Neural cell (in vitro differentiated cells): ENCODE measurements at regions not wholly inside any gene's neighbourhood (a gene's known extent, or its start where the extent isn't known, plus 50 kb on each side); places are given as distances from the start of the nearest gene placed in this dataset.

Experiments used
- H2AFZ ChIP-seq: fragments of 200-600, 300-800 bp; sonication (generic), shearing (Covaris generic); 2 replicates; pipeline ENCODE4 v1.6.0; 2014; ENCODE audit warnings: low read depth, mild to moderate bottlenecking, antibody characterized with exemption, low read length, moderate library complexity
- H3F3A ChIP-seq: fragments of 200-600 bp; shearing (Covaris generic); 2 replicates; pipeline ENCODE4 v1.6.1; 2016; ENCODE audit warnings: mild to moderate bottlenecking, moderate library complexity, mixed read lengths, antibody characterized with exemption, low read length; ENCODE audit not compliant: insufficient read depth, poor library complexity, severe bottlenecking
- H3K27ac ChIP-seq: fragments of 200-600, 300-800 bp; sonication (generic), shearing (Covaris generic); 2 replicates; pipeline ENCODE4 v1.5.1; 2014; ENCODE audit warnings: mild to moderate bottlenecking, low read length, moderate library complexity
- H3K27me3 ChIP-seq: fragments of 300-800, 200-600 bp; sonication (generic), shearing (Covaris generic); 2 replicates; pipeline ENCODE4 v1.6.0; 2014; ENCODE audit warnings: mild to moderate bottlenecking, low read depth, low read length, moderate library complexity; ENCODE audit not compliant: insufficient read depth
- H3K36me3 ChIP-seq: fragments of 300-800, 200-600 bp; sonication (generic), shearing (Covaris generic); 2 replicates; pipeline ENCODE4 v1.5.1; 2014; ENCODE audit warnings: mild to moderate bottlenecking, antibody characterized with exemption, low read length, moderate library complexity; ENCODE audit not compliant: insufficient read depth
- H3K4me2 ChIP-seq: fragments of 300-800, 200-600 bp; sonication (generic), shearing (Covaris generic); 2 replicates; pipeline ENCODE4 v1.6.0; 2014; ENCODE audit warnings: mild to moderate bottlenecking, low read length
- H3K4me3 ChIP-seq: fragments of 300-800, 200-600 bp; sonication (generic), shearing (Covaris generic); 2 replicates; pipeline ENCODE4 v1.5.1; 2014; ENCODE audit warnings: mild to moderate bottlenecking, low read length, moderate library complexity
- H3K79me2 ChIP-seq: fragments of 200-600 bp; shearing (Covaris generic); replicated peaks from 2 replicates; pipeline ENCODE4 v1.6.0; 2014; ENCODE audit warnings: mild to moderate bottlenecking, low read length, moderate library complexity; ENCODE audit not compliant: insufficient read depth
- H3K9ac ChIP-seq: fragments of 300-800, 200-600 bp; sonication (generic), shearing (Covaris generic); 2 replicates; pipeline ENCODE4 v1.6.1; 2016; ENCODE audit warnings: mild to moderate bottlenecking, low read length, mixed read lengths
- H3K9me2 ChIP-seq: fragments of 200-600 bp; shearing (Covaris generic); 2 replicates; pipeline ENCODE4 v1.6.1; 2016; ENCODE audit warnings: mild to moderate bottlenecking, low read length, mixed read lengths; ENCODE audit not compliant: insufficient read depth
- H3K9me3 ChIP-seq: fragments of 200-600, 300-800 bp; sonication (generic), shearing (Covaris generic); 2 replicates; pipeline ENCODE4 v1.6.1; 2016; ENCODE audit warnings: mild to moderate bottlenecking, mixed run types, low read length, moderate library complexity, mixed read lengths
- H4K20me1 ChIP-seq: fragments of 200-600 bp; shearing (Covaris generic); 2 replicates; pipeline ENCODE4 v1.6.1; 2016; ENCODE audit warnings: mild to moderate bottlenecking, mixed run types; ENCODE audit not compliant: insufficient read depth
- CTCF ChIP-seq: fragments of 450-650 bp; IDR thresholded peaks from 2 replicates; pipeline ENCODE4 v1.5.1; 2014; ENCODE audit warnings: antibody characterized with exemption, mild to moderate bottlenecking, moderate library complexity; ENCODE audit not compliant: poor library complexity, severe bottlenecking
- EP300 ChIP-seq: fragments of 450-650 bp; conservative IDR thresholded peaks from 2 replicates; pipeline ENCODE4 v1.6.1; 2014; ENCODE audit warnings: antibody characterized with exemption, mild to moderate bottlenecking, moderate library complexity; ENCODE audit not compliant: poor library complexity, severe bottlenecking
- EZH2 ChIP-seq: fragments of 200-600, 300-800 bp; shearing (Covaris generic), sonication (generic); IDR thresholded peaks from 2 replicates; pipeline ENCODE4 v1.6.1; 2014; ENCODE audit warnings: antibody characterized with exemption, low read length, borderline replicate concordance, mild to moderate bottlenecking; ENCODE audit not compliant: insufficient read depth, poor library complexity, severe bottlenecking
- MXI1 ChIP-seq: fragments of 450-650 bp; conservative IDR thresholded peaks from 2 replicates; pipeline ENCODE4 v1.6.1; 2014; ENCODE audit warnings: antibody characterized with exemption, mild to moderate bottlenecking; ENCODE audit not compliant: poor library complexity, severe bottlenecking
- POLR2AphosphoS5 ChIP-seq: IDR thresholded peaks from 2 replicates; pipeline ENCODE4 v1.6.1; 2012
- RAD21 ChIP-seq: fragments of 450-650 bp; conservative IDR thresholded peaks from 2 replicates; pipeline ENCODE4 v1.6.1; 2014; ENCODE audit warnings: antibody characterized with exemption, mild to moderate bottlenecking, moderate library complexity
- REST ChIP-seq: IDR thresholded peaks from 2 replicates; pipeline ENCODE4 v1.6.1; 2012; ENCODE audit warnings: borderline replicate concordance
- SMC3 ChIP-seq: fragments of 450-650 bp; conservative IDR thresholded peaks from 2 replicates; pipeline ENCODE4 v1.6.1; 2014; ENCODE audit warnings: antibody characterized with exemption, mild to moderate bottlenecking, moderate library complexity; ENCODE audit not compliant: poor library complexity
- TAF1 ChIP-seq: IDR thresholded peaks from 2 replicates; pipeline ENCODE4 v1.6.1; 2012; ENCODE audit warnings: low read depth

- no peak for TF ChIP-seq REST
- no peak for TF ChIP-seq RAD21
- no peak for TF ChIP-seq MXI1
- no peak for TF ChIP-seq EZH2
- TF ChIP-seq SMC3: no peak
- TF ChIP-seq POLR2AphosphoS5: no peak
- no peak for TF ChIP-seq TAF1
- no peak for TF ChIP-seq EP300
- no peak for TF ChIP-seq CTCF
- Histone ChIP-seq H4K20me1 (no peaks in the 10 kb centered on the region), H3K36me3 (no peaks in the 10 kb centered on the region)
These were observed 278.9 kb downstream of the SEC14L1 start for GRCh38 chr17:77419547-77420094.

GRCh38 chr17:77420095-77420803 lies 279.5 kb downstream of the SEC14L1 start:
- Histone ChIP-seq H4K20me1 (no peaks in the 10 kb centered on the region), H3K4me3 (no peak overlapping the region), H3K9ac (no peak overlapping the region), H3K27ac (no peak overlapping the region), H3K79me2 (no peaks in the 10 kb centered on the region), H3F3A (no peaks in the 10 kb centered on the region), H3K9me2 (no peaks in the 10 kb centered on the region), H3K36me3 (no peaks in the 10 kb centered on the region), H2AFZ (no peak overlapping the region), H3K4me2 (no peak overlapping the region), H3K27me3 (no peaks in the 10 kb centered on the region), H3K9me3 (no peaks in the 10 kb centered on the region)
- TF ChIP-seq EZH2: no peak
- no peak for TF ChIP-seq MXI1
- no peak for TF ChIP-seq SMC3
- no peak for TF ChIP-seq RAD21
- TF ChIP-seq CTCF: no peak
- TF ChIP-seq TAF1: no peak
- no peak for TF ChIP-seq REST
- no peak for TF ChIP-seq EP300
- no peak for TF ChIP-seq POLR2AphosphoS5

More at GRCh38 chr17:77419547-77420094, 278.9 kb downstream of the SEC14L1 start:
- Histone ChIP-seq H3K9me3 (no peaks in the 10 kb centered on the region), H2AFZ (no peak overlapping the region), H3K9ac (no peak overlapping the region), H3K79me2 (no peaks in the 10 kb centered on the region), H3K27ac (no peak overlapping the region), H3K4me2 (no peak overlapping the region), H3F3A (no peaks in the 10 kb centered on the region), H3K4me3 (no peak overlapping the region), H3K27me3 (no peaks in the 10 kb centered on the region), H3K9me2 (no peaks in the 10 kb centered on the region)
